ENCODE measurements at regions not wholly inside any gene's neighbourhood (a gene's known extent, or its start where the extent isn't known, plus 50 kb on each side); places are given as distances from the start of the nearest gene placed in this dataset.

DNA sequence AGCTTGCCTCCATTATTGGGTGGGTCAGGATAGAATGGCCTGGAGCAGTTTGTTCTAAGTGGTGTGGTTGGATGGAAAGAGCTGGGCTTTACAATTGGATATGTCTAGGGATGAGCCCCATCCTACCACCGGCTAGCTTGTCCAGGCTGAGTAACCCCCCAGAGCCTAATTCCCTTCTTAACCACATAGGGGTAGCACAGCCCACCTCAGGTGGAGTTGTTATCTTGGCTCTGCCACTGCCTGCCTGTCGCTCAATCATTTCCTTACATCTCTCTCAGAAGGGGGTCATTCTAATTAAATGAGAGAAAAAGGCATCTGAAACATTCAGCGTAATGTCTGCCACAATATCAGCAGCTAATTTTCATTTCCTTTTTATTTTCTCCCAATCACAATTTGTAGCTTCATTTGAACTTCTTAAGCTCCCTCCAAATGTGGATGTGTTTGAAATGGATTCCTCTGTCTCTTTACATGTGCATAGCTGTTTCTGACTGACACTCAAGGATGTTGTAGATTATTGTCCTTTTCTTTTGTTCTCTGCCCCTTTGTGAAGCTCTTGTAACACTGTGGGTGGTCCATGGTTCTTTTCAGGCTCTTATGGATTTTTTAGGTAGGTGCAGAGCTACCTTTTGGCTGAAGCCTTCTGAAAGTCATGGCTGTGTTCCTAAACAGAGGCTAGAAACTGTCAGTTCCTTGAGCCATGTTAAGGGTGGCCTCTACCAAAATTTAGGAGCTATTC is 383.1 kb upstream of the KLF4 start:
- Histone ChIP-seq H3K79me2 (ENCODE audit: control insufficient read depth, insufficient read depth, low read length) (no peaks in the 10 kb centered on the region), H3K4me3 (ENCODE audit: control extremely low read depth in 1 of 5, extremely low read depth in 1 of 5, insufficient read depth in 1 of 5, low read depth in 2 of 5, low read length in 4 of 5) (no peak overlapping the region), H3K36me3 (replicated peaks in 1 of 2; ENCODE audit: control extremely low read depth in 1 of 2, control insufficient read depth in 1 of 2, extremely low read depth in 1 of 2, insufficient read depth in 2 of 2, low read length in 1 of 2) (no peaks in the 10 kb centered on the region), H3K9me3 (ENCODE audit: control extremely low read depth in 1 of 3, control insufficient read depth in 2 of 3, insufficient read depth in 1 of 3, low read length in 2 of 3) (no peaks in the 10 kb centered on the region), H2AFZ (ENCODE audit: insufficient read depth, low read depth, low read length, poor library complexity, severe bottlenecking) (peak overlapping the region; percentile 50), H3K27ac (ENCODE audit: low read length in 2 of 2) (peak overlapping the region; percentile 5 to 38), H4K20me1 (ENCODE audit: control insufficient read depth, insufficient read depth, low read length, poor library complexity, severe bottlenecking) (no peaks in the 10 kb centered on the region), H3K4me1 (ENCODE audit: control insufficient read depth in 2 of 2, insufficient read depth in 2 of 2, low read length in 2 of 2) (peaks cover 83 to 84% of the 10 kb centered on the region in 2 donors), H3K4me2 (replicated peaks; ENCODE audit: low read depth, low read length, poor library complexity, severe bottlenecking) (peak overlapping the region; percentile 49), H3K9ac (ENCODE audit: low read length) (no peak overlapping the region), H3K27me3 (replicated peaks in 1 of 4; ENCODE audit: control extremely low read depth in 1 of 4, control insufficient read depth in 3 of 4, insufficient read depth in 4 of 4, low read length in 3 of 4) (no peaks in the 10 kb centered on the region)
- peak overlapping the region; percentile 18 for H3K27ac Mint-ChIP-seq
- DNase-seq: no peak
- no CpG with 5 or more reads among the region's 3 CpGs for WGBS (ENCODE audit: insufficient coverage)
- TF ChIP-seq, protein P1, sequence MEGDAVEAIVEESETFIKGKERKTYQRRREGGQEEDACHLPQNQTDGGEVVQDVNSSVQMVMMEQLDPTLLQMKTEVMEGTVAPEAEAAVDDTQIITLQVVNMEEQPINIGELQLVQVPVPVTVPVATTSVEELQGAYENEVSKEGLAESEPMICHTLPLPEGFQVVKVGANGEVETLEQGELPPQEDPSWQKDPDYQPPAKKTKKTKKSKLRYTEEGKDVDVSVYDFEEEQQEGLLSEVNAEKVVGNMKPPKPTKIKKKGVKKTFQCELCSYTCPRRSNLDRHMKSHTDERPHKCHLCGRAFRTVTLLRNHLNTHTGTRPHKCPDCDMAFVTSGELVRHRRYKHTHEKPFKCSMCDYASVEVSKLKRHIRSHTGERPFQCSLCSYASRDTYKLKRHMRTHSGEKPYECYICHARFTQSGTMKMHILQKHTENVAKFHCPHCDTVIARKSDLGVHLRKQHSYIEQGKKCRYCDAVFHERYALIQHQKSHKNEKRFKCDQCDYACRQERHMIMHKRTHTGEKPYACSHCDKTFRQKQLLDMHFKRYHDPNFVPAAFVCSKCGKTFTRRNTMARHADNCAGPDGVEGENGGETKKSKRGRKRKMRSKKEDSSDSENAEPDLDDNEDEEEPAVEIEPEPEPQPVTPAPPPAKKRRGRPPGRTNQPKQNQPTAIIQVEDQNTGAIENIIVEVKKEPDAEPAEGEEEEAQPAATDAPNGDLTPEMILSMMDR (IDR thresholded peaks at IDR 0.05): no peak
- no peak for TF ChIP-seq EZH2 (IDR thresholded peaks at IDR 0.05; ENCODE audit: borderline replicate concordance, insufficient read depth, low read depth, low read length, poor library complexity, severe bottlenecking)
- no peak for ATAC-seq (ENCODE audit: low read depth)
- ChIA-PET POLR2A (interaction anchor here (0.5 kb wide), 1 partner anchor 9 kb away, joined by 3 read pairs; no protein-coding TSS in a partner anchor), CTCF (interaction anchor here (0.8 kb wide), 1 partner anchor 627 kb away, joined by 3 read pairs; no protein-coding TSS in a partner anchor)
- H3K9me3 Mint-ChIP-seq (ENCODE audit: insufficient read depth): no peaks in the 10 kb centered on the region
- peak overlapping the region; percentile 24 for H3K4me3 Mint-ChIP-seq
- H3K27me3 Mint-ChIP-seq: no peaks in the 10 kb centered on the region
- intact Hi-C loops (cut with micrococcal nuclease): loop anchor here (10.0 kb wide), 1 partner anchor 378 kb away; no protein-coding TSS in a partner anchor
- H3K4me1 Mint-ChIP-seq: peaks cover 85% of the 10 kb centered on the region

Measured in B cell (primary cell).